ENCODE measurements at regions not wholly inside any gene's neighbourhood (a gene's known extent, or its start where the extent isn't known, plus 50 kb on each side); places are given as distances from the start of the nearest gene placed in this dataset.

- TF ChIP-seq YY1 (IDR thresholded peaks at IDR 0.05; ENCODE audit: insufficient read depth, insufficient read length): no peak
- TF ChIP-seq ZNF274 (IDR thresholded peaks at IDR 0.05; ENCODE audit: low read depth, low read length): no peak
- TF ChIP-seq SUZ12 (IDR thresholded peaks at IDR 0.05; ENCODE audit: extremely low read depth, insufficient read depth, insufficient read length): no peak
Observed at GRCh38 chr6:71499667-71500066, 211.1 kb downstream of the OGFRL1 start.

All from NT2/D1 (cell line).